ENCODE measurements at regions not wholly inside any gene's neighbourhood (a gene's known extent, or its start where the extent isn't known, plus 50 kb on each side); places are given as distances from the start of the nearest gene placed in this dataset.

GRCh38 chr6:122198922-122199321 is 200.5 kb upstream of the HSF2 start:
- TF ChIP-seq TFE3 (CRISPR knock-in tag; IDR thresholded peaks at IDR 0.05) (no peak), MAFF (IDR thresholded peaks at IDR 0.05; ENCODE audit: low read length) (no peak), POLR2AphosphoS2 (IDR thresholded peaks at IDR 0.05; ENCODE audit: low read length) (no peak), ZNF274 (IDR thresholded peaks at IDR 0.05; ENCODE audit: borderline replicate concordance, low read depth, low read length) (no peak)

All from K562 (cell line).